Activated T-cell treated with anti-CD3 and anti-CD28 coated beads, Interleukin-2, amount 50 U/mL, for 1 hour (primary cell): ENCODE measurements at regions not wholly inside any gene's neighbourhood (a gene's known extent, or its start where the extent isn't known, plus 50 kb on each side); places are given as distances from the start of the nearest gene placed in this dataset.
A peak's percentile ranks its signal among the peaks of the same experiment; 100 is the strongest.

ENCODE experiments used
- DNase-seq: peaks from one replicate; pipeline ENCODE4 v3.0.0-alpha.2; 2020

GRCh38 chr21:43364261-43364510 is 62.7 kb downstream of the SIK1 start:
- no peak for DNase-seq

GRCh38 chr21:43363506-43364260 is 63.2 kb downstream of the SIK1 start:
- no peak for DNase-seq

GRCh38 chr21:43362915-43363314 is 64.0 kb downstream of the SIK1 start:
- no peak for DNase-seq

- DNase-seq = peak; percentile 88
These were observed 64.6 kb downstream of the SIK1 start for GRCh38 chr21:43362321-43362791.

- DNase-seq = no peak
These were observed 65.2 kb downstream of the SIK1 start for GRCh38 chr21:43361493-43362296.

- DNase-seq = no peak
These were observed 65.8 kb downstream of the SIK1 start for GRCh38 chr21:43361127-43361492.

- DNase-seq = no peak
These were observed 66.3 kb downstream of the SIK1 start for GRCh38 chr21:43360441-43361126.

GRCh38 chr21:43358940-43359822 is 67.8 kb downstream of the SIK1 start:
- DNase-seq = no peak

- no peak for DNase-seq
These were observed 69.1 kb downstream of the SIK1 start for GRCh38 chr21:43357715-43358430.

GRCh38 chr21:43355925-43356289 is 71.0 kb downstream of the SIK1 start:
- no peak for DNase-seq

- no peak for DNase-seq
These were observed 71.5 kb downstream of the SIK1 start for GRCh38 chr21:43355266-43355924.

- DNase-seq = no peak
These were observed 72.3 kb downstream of the SIK1 start for GRCh38 chr21:43354666-43355065.

- no peak for DNase-seq
These were observed 72.9 kb downstream of the SIK1 start for GRCh38 chr21:43354026-43354420.

GRCh38 chr21:43353282-43354025 is 73.5 kb downstream of the SIK1 start:
- DNase-seq = no peak

GRCh38 chr21:43352568-43353281 is 74.2 kb downstream of the SIK1 start:
- no peak for DNase-seq

GRCh38 chr21:43352154-43352537 is 74.8 kb downstream of the SIK1 start:
- no peak for DNase-seq

GRCh38 chr21:43351501-43352153 is 75.3 kb downstream of the SIK1 start:
- no peak for DNase-seq

GRCh38 chr21:43349644-43350043 is 77.3 kb downstream of the SIK1 start:
- DNase-seq = no peak

GRCh38 chr21:43348801-43349261 is 78.1 kb downstream of the SIK1 start:
- DNase-seq = no peak
